ENCODE measurements at regions not wholly inside any gene's neighbourhood (a gene's known extent, or its start where the extent isn't known, plus 50 kb on each side); places are given as distances from the start of the nearest gene placed in this dataset.

- no peaks in the 10 kb centered on the region for H3K27me3 Mint-ChIP-seq (ENCODE audit: low read depth)
- H3K36me3 Mint-ChIP-seq (ENCODE audit: low read depth): no peaks in the 10 kb centered on the region
- peaks cover 6% of the 10 kb centered on the region for H3K9me3 Mint-ChIP-seq
- no peak for TF ChIP-seq CTCF (conservative IDR thresholded peaks at IDR 0.05)
- H3K4me1 Mint-ChIP-seq: no peaks in the 10 kb centered on the region
- no peak for DNase-seq (ENCODE audit: low read depth, low spot score)
- no peak overlapping the region for H3K4me3 Mint-ChIP-seq
- no peak overlapping the region for H3K27ac Mint-ChIP-seq (ENCODE audit: unreplicated experiment)
Measured at GRCh38 chr11:107202241-107202640, 184.0 kb upstream of the GUCY1A2 start.

GRCh38 chr11:107198490-107199007 is 180.3 kb upstream of the GUCY1A2 start:
- Mint-ChIP-seq H3K4me3 (no peak overlapping the region), H3K27me3 (ENCODE audit: low read depth) (no peaks in the 10 kb centered on the region), H3K36me3 (ENCODE audit: low read depth) (no peaks in the 10 kb centered on the region), H3K4me1 (no peaks in the 10 kb centered on the region), H3K27ac (ENCODE audit: unreplicated experiment) (no peak overlapping the region), H3K9me3 (peaks cover 3% of the 10 kb centered on the region)
- TF ChIP-seq CTCF (conservative IDR thresholded peaks at IDR 0.05): no peak
- no peak for DNase-seq (ENCODE audit: low read depth, low spot score)

- Mint-ChIP-seq H3K27me3 (ENCODE audit: low read depth) (no peaks in the 10 kb centered on the region), H3K4me1 (no peaks in the 10 kb centered on the region), H3K36me3 (ENCODE audit: low read depth) (no peaks in the 10 kb centered on the region), H3K4me3 (no peak overlapping the region), H3K9me3 (peaks cover 3% of the 10 kb centered on the region), H3K27ac (ENCODE audit: unreplicated experiment) (no peak overlapping the region)
- no peak for TF ChIP-seq CTCF (conservative IDR thresholded peaks at IDR 0.05)
- no peak for DNase-seq (ENCODE audit: low read depth, low spot score)
Measured at GRCh38 chr11:107197932-107198331, 179.7 kb upstream of the GUCY1A2 start.

- no peak for DNase-seq (ENCODE audit: low read depth, low spot score)
- Mint-ChIP-seq H3K27me3 (ENCODE audit: low read depth) (no peaks in the 10 kb centered on the region), H3K27ac (ENCODE audit: unreplicated experiment) (no peak overlapping the region), H3K36me3 (ENCODE audit: low read depth) (no peaks in the 10 kb centered on the region), H3K4me3 (no peak overlapping the region), H3K4me1 (no peaks in the 10 kb centered on the region), H3K9me3 (peaks cover 3% of the 10 kb centered on the region)
- no peak for TF ChIP-seq CTCF (conservative IDR thresholded peaks at IDR 0.05)
Measured at GRCh38 chr11:107196732-107197131, 178.5 kb upstream of the GUCY1A2 start.

- no peaks in the 10 kb centered on the region for H3K36me3 Mint-ChIP-seq (ENCODE audit: low read depth)
- H3K4me1 Mint-ChIP-seq: no peaks in the 10 kb centered on the region
- H3K27me3 Mint-ChIP-seq (ENCODE audit: low read depth): no peaks in the 10 kb centered on the region
- H3K4me3 Mint-ChIP-seq: no peak overlapping the region
- H3K9me3 Mint-ChIP-seq: no peaks in the 10 kb centered on the region
- H3K27ac Mint-ChIP-seq (ENCODE audit: unreplicated experiment): no peak overlapping the region
- DNase-seq (ENCODE audit: low read depth, low spot score): no peak
- TF ChIP-seq CTCF (conservative IDR thresholded peaks at IDR 0.05): no peak
Measured at GRCh38 chr11:107184986-107185385, 166.7 kb upstream of the GUCY1A2 start.

- TF ChIP-seq CTCF (conservative IDR thresholded peaks at IDR 0.05): no peak
- no peak overlapping the region for H3K4me3 Mint-ChIP-seq
Measured at GRCh38 chr11:107183953-107184352, 165.7 kb upstream of the GUCY1A2 start.

More at GRCh38 chr11:107183953-107184352, 165.7 kb upstream of the GUCY1A2 start:
- Mint-ChIP-seq H3K4me1 (no peaks in the 10 kb centered on the region), H3K36me3 (ENCODE audit: low read depth) (no peaks in the 10 kb centered on the region), H3K9me3 (no peaks in the 10 kb centered on the region), H3K27me3 (ENCODE audit: low read depth) (no peaks in the 10 kb centered on the region), H3K27ac (ENCODE audit: unreplicated experiment) (no peak overlapping the region)
- no peak for DNase-seq (ENCODE audit: low read depth, low spot score)
